GM12878 (cell line): ENCODE measurements at regions not wholly inside any gene's neighbourhood (a gene's known extent, or its start where the extent isn't known, plus 50 kb on each side); places are given as distances from the start of the nearest gene placed in this dataset.

ENCODE experiments used
- BMI1 ChIP-seq: fragments of 450-650 bp; IDR thresholded peaks from 2 replicates; pipeline ENCODE4 v1.6.1; 2016; ENCODE audit warnings: mild to moderate bottlenecking, moderate library complexity, borderline replicate concordance
- CHD2 ChIP-seq: IDR thresholded peaks from 2 replicates; pipeline ENCODE4 v1.6.1; 2011; ENCODE audit warnings: low read depth, low read length, improper control_type of control experiment, borderline replicate concordance
- CTCF ChIP-seq, 3 experiments: IDR thresholded peaks in 2 of 3; conservative IDR thresholded peaks in 1 of 3; 2 replicates each; pipeline ENCODE4 v1.5.1; 2011; ENCODE audit warnings: low read depth in 3 of 3, low read length in 3 of 3, mild to moderate bottlenecking in 3 of 3, control low read depth in 2 of 3, moderate library complexity in 2 of 3, inconsistent platforms in 1 of 3, mixed read lengths in 1 of 3; ENCODE audit not compliant: control insufficient read depth in 2 of 3, insufficient read depth in 1 of 3; ENCODE audit errors: extremely low read depth in 1 of 3
- EP300 ChIP-seq, 2 experiments: fragments of 150-350 bp in 1 of 2; IDR thresholded peaks; 2 replicates each; pipeline ENCODE4 v1.6.1; 2011 to 2012; ENCODE audit warnings: low read depth in 2 of 2, low read length in 2 of 2, borderline replicate concordance in 1 of 2, improper control_type of control experiment in 1 of 2, inconsistent platforms in 1 of 2; ENCODE audit not compliant: control insufficient read depth in 1 of 2
- ESRRA ChIP-seq: IDR thresholded peaks from 2 replicates; pipeline ENCODE4 v1.6.1; 2012; ENCODE audit warnings: mild to moderate bottlenecking, low read length, improper control_type of control experiment
- EZH2 ChIP-seq: IDR thresholded peaks from 2 replicates; pipeline ENCODE4 v1.6.1; 2012; ENCODE audit warnings: low read depth, mild to moderate bottlenecking, control low read depth, inconsistent platforms, low read length, borderline replicate concordance; ENCODE audit not compliant: control insufficient read depth
- HCFC1 ChIP-seq: fragments of 150-350 bp; IDR thresholded peaks from 2 replicates; pipeline ENCODE4 v1.6.1; 2014; ENCODE audit warnings: low read length
- POLR2A ChIP-seq: IDR thresholded peaks from 2 replicates; pipeline ENCODE4 v1.6.1; 2011; ENCODE audit warnings: low read depth, mild to moderate bottlenecking, low read length
- RB1 ChIP-seq: fragments of 450-650 bp; formaldehyde crosslinking; IDR thresholded peaks from 2 replicates; pipeline ENCODE4 v1.6.1; 2017; ENCODE audit warnings: mild to moderate bottlenecking, borderline replicate concordance
- REST ChIP-seq: IDR thresholded peaks from 2 replicates; pipeline ENCODE4 v1.6.1; 2012; ENCODE audit warnings: mild to moderate bottlenecking, low read depth, low read length
- SIN3A ChIP-seq: IDR thresholded peaks from 2 replicates; pipeline ENCODE4 v1.6.1; 2012; ENCODE audit warnings: low read depth, low read length, improper control_type of control experiment
- SP1 ChIP-seq: IDR thresholded peaks from one replicate; pipeline ENCODE4 v1.6.1; 2011; ENCODE audit warnings: low read depth, low read length
- ZBTB40 ChIP-seq: fragments of 450-650 bp; IDR thresholded peaks from 2 replicates; pipeline ENCODE4 v1.6.1; 2016; ENCODE audit warnings: mild to moderate bottlenecking, moderate library complexity, borderline replicate concordance
- ZNF217 ChIP-seq: fragments of 450-650 bp; IDR thresholded peaks from 2 replicates; pipeline ENCODE4 v1.6.1; 2017; ENCODE audit warnings: antibody characterized with exemption, mild to moderate bottlenecking

GRCh38 chr10:94206176-94206575 lies 156.6 kb downstream of the NOC3L start:
- no peak for TF ChIP-seq CTCF (IDR thresholded peaks at IDR 0.05 in 2 of 3, conservative IDR thresholded peaks at IDR 0.05 in 1 of 3; ENCODE audit: control insufficient read depth in 2 of 3, extremely low read depth in 1 of 3, insufficient read depth in 1 of 3, low read depth in 3 of 3, low read length in 3 of 3)
- no peak for TF ChIP-seq BMI1
- no peak for TF ChIP-seq RB1
- TF ChIP-seq REST, result no peak
- TF ChIP-seq ZBTB40, result no peak
- no peak for TF ChIP-seq HCFC1
- TF ChIP-seq POLR2A, result no peak
- TF ChIP-seq ZNF217, result no peak
- TF ChIP-seq SIN3A, result no peak
- TF ChIP-seq ESRRA, result no peak
- no peak for TF ChIP-seq EP300 (IDR thresholded peaks at IDR 0.05; ENCODE audit: borderline replicate concordance in 1 of 2, control insufficient read depth in 1 of 2, low read depth in 2 of 2, low read length in 2 of 2)
- TF ChIP-seq EZH2, result no peak
- no peak for TF ChIP-seq CHD2
- no peak for TF ChIP-seq SP1
